ENCODE measurements at regions not wholly inside any gene's neighbourhood (a gene's known extent, or its start where the extent isn't known, plus 50 kb on each side); places are given as distances from the start of the nearest gene placed in this dataset.

DNA sequence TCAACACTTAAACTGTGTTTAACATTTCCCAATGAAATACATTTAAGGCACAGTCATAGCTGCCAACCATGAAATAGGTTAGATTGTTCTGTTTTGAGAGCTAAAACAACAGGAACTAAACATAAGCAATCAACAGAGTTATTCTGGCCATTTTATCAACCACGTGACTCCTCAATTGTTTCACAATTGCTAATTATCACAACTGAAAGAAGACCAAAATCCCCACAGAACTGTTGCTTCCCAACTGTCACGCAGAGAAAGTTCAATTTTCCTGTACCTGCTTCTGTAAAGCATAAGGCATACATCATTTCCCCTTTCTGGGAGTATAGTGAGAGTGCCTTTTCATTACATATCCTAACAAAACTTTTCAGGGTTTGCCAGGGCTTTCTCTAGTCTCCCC, 248.6 kb downstream of the EPHA4 start:
- no peak for DNase-seq (ENCODE audit: low read depth, low spot score)

GRCh38 chr2:221330436-221330835, 241.7 kb downstream of the EPHA4 start:
- no peak for DNase-seq (ENCODE audit: low read depth, low spot score)

DNA sequence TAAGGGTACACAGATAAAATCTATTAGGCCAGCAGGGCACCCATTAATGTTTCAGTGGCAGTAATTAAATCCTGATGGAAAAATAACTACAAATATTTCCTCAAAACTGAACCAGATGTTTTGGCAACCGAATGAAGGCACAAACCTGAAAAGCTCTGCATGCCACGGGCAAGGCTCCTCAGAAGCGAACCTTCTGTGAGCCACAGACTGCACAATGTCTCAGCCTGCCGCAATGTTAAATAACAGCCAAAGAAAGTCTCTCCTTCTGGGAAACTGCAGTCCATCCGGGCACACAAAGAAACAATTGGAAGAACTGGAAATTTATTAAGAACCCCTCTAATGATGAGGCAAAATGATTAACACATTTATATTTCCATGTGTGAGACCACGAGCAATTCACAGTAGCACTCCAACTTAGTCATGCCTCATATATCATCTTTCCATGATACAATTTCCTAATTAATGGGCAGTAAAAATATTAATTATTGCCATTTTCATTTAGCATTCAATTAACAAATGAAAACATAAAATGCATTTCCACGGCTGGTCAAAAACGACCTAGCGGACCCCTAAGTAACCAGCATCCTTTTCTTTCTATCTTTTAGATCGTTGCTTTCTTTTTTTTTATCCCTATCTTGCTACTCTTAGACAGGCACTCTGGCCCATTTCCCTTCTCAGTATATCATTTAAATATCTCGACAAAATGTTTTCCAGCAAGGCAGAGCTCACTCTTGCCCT, 237.5 kb downstream of the EPHA4 start:
- DNase-seq (ENCODE audit: low read depth, low spot score) = no peak

DNA sequence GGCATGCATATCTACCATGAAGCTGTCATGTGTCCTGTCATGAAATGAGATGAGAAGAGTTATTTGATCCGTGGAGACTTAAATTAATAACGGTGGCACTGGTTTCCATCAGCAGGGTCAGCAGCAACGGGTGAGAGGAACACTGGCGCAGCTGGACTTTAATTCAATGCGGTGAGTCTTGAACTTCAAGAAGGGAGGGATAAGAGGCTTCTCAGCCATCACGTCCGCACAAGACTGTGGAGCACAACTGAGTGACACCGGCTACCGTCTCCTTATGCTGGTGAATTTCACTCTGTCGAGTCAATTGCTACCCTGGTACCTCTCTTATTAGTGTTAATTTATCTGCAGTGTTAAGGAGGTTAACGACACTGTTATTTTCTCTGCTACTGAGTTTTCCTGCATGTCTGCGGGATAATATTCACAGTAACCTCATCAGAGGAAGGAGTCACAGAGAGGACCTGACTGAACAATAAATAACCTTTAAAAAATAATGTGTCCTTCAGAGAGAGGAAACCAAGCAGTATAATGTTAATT, 236.8 kb downstream of the EPHA4 start:
- no peak for DNase-seq (ENCODE audit: low read depth, low spot score)

GRCh38 chr2:221336967-221337366, 235.1 kb downstream of the EPHA4 start:
- no peak for DNase-seq (ENCODE audit: low read depth, low spot score)

DNA sequence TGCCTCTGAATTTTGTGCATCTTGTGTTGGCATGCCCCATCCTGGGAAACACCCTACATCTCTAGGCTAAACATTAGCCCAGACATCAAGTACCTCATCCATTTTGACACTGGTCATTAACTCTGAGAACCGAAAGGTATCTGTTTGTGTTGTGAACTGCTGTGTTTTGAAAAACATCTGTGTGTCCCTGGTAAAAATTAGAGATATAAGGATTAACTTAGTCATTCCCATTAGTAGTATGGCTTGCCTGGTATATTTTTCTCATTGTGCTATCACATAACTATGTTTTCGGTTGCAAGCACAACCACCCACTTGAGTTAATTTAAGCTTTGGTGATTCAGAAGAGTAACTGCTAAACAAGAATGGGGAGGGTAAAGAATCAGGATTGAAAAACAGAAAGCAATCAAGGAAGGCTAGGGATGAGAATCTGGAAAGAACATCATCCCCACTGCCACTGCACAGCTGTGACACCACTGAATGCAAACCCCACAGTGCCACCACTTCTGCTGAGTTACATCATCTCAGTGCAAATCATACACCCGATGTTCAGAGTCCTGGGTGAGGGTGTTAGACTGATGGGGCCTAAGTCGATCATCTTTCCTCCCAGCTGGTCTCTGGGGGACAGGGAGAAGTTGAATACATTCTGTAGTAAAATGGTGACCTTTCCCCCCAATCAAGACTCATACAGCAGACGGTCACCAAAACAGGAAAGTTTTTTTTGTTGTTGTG, 234.0 kb downstream of the EPHA4 start:
- no peak for DNase-seq (ENCODE audit: low read depth, low spot score)

DNA sequence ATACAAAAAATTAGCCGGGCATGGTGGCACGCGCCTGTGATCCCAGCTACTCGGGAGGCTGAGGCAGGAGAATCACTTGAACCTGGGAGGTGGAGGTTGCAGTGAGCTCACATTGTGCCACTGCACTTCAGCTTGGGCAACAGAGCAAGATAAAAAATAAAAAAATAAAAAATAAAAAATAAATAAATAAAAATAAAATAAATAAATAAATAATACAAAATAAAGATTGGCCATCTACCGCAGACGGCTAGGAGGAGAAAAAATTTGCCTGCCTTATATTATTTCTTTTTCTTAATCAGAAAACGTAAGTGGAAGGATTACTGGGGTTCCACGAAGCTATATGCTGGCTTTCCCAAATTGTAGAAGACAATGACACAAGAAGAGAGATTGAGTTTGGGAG, 229.7 kb downstream of the EPHA4 start:
- DNase-seq (ENCODE audit: low read depth, low spot score) = no peak

DNA sequence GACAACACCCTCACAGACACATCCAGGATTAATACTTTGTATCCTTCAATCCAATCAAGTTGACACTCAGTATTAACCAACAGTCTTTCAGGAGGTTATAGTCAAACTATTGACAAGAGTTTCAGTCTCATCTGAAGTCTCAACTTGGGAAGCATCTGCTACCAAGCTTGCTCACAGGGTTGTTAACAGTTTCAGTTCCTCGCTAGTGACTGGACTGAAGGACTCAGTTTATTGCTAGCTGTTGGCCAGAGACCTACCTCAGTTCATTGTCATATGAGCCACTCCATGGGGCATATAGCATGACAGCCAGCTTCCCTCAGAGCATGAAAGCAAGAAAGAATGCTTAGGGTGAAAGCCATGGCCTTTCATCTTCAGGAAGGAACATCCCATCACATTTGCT, 228.6 kb downstream of the EPHA4 start:
- no peak for DNase-seq (ENCODE audit: low read depth, low spot score)

DNA sequence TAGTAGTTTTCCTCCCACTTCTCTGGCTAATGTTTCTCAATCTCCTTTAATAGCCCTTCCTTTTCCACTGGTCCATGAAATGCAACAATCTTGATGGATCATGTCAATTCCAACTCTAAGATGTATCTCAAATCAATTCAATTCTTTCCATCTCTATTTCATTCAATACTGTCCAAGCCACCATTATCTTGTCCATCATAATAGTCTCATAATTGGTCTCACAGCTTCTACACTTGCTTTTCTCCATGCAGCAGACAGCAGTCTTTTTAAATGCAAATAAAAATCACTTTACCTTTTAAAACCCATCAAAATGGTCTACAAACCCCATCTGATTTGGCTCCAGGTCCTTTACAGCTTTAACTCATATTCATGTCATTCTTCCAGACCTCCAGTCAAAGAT, 226.6 kb downstream of the EPHA4 start:
- no peak for DNase-seq (ENCODE audit: low read depth, low spot score)

GRCh38 chr2:221346411-221346810, 225.7 kb downstream of the EPHA4 start:
- no peak for DNase-seq (ENCODE audit: low read depth, low spot score)

- DNase-seq (ENCODE audit: low read depth, low spot score) = no peak
These were observed 224.6 kb downstream of the EPHA4 start for GRCh38 chr2:221347471-221347870.

GRCh38 chr2:221350616-221351015, 221.5 kb downstream of the EPHA4 start:
- DNase-seq (ENCODE audit: low read depth, low spot score) = no peak

DNA sequence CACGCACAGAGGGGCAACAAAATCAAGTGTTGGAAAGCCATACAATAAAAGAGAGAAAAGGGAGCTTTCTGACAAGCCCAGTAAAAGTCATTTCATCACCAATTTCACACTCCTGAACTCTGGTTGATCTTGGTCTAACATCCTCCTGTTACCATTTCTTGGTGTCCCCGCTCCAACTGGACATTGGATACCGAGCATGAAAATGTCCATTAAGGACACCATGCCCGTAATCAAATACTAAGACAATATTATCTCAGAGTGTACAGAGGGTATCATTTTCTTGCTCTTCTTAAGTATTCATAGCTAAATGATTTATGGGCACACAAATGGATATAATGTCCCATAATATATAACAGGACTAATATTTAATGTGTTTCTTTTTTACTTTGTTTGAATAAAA, 218.9 kb downstream of the EPHA4 start:
- no peak for DNase-seq (ENCODE audit: low read depth, low spot score)

DNA sequence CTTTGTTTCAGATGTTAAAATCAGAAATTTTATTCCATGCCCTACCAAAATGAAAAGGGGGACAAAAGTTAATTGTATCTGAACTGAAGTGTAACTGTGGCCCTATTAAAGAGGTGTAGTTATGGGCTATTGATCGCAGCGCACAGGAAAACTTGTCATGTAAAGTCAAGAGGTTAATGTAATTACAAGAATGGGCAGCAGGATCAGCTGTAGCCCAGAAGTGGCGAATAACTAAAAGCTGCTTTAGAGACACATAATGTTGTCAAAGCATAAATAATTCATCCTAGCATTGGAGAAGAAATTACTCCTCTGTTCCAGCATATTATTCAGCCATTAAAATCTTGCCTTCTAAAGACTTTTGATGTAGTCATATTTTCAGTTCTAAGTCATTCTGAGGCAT, 211.8 kb downstream of the EPHA4 start:
- DNase-seq (ENCODE audit: low read depth, low spot score) = no peak

DNA sequence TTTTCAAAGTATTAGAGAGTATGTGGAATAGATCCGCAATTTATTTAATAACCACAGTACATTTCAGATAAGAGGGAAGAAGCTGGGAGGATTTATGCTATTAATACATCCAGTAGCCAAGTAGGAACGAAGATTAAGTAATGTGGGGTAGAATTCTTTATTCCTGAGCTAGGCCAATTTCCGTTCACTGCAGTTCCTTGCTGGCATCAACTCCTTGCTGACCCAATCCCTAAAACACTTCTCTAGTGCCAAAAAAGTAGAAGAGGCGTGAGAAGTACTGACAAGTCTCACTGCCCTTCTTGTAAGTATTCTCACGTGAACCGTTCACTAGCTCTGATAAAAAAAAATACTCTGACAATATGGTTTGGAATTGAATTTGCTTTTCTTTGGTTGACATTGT, 211.4 kb downstream of the EPHA4 start:
- no peak for DNase-seq (ENCODE audit: low read depth, low spot score)

GRCh38 chr2:221361633-221362032, 210.5 kb downstream of the EPHA4 start:
- no peak for DNase-seq (ENCODE audit: low read depth, low spot score)

DNA sequence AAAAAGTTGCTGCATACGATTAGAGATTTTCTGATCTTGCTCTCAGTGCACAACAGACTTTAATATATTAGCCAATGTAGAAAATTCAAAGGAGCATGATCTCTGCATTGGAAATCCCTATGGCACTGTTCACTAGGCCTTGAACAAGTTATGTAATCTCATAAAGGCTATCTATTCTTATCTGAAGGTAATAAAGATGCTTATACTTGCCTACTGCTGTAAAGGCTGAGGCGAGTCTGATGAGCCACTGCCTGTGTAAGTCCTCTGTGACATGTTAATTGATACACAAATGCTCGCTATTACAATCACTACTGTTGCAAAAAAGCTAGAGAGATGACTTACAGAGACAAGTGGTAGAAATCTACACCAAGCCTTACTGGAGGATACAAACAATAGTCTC, 207.4 kb downstream of the EPHA4 start:
- DNase-seq (ENCODE audit: low read depth, low spot score) = no peak

All from brain pericyte (primary cell).